ENCODE measurements at regions not wholly inside any gene's neighbourhood (a gene's known extent, or its start where the extent isn't known, plus 50 kb on each side); places are given as distances from the start of the nearest gene placed in this dataset.
A peak's percentile ranks its signal among the peaks of the same experiment; 100 is the strongest.
"Not testable (repeated sequence)": the region's sequence is repeated elsewhere in the genome, so short reads cannot be mapped to it uniquely, and the experiment has no call there.

GRCh38 chr12:108421082-108421481 is 82.0 kb upstream of the CMKLR1 start:
- not testable (repeated sequence) for DNase-seq

GRCh38 chr12:108420421-108420820 is 81.3 kb upstream of the CMKLR1 start:
- not testable (repeated sequence) for DNase-seq

GRCh38 chr12:108419949-108420348 is 80.8 kb upstream of the CMKLR1 start:
- DNase-seq: peak; percentile 19

- peak; percentile 83 for DNase-seq
These were observed 79.2 kb upstream of the CMKLR1 start for GRCh38 chr12:108418164-108418890.

- no peak for DNase-seq
These were observed 74.9 kb upstream of the CMKLR1 start for GRCh38 chr12:108414021-108414420.

GRCh38 chr12:108410689-108411088 is 71.6 kb upstream of the CMKLR1 start:
- no peak for DNase-seq

- no peak for DNase-seq
These were observed 70.4 kb upstream of the CMKLR1 start for GRCh38 chr12:108409481-108409880.

- no peak for DNase-seq
These were observed 64.8 kb upstream of the CMKLR1 start for GRCh38 chr12:108403952-108404351.

GRCh38 chr12:108401964-108402363 is 62.9 kb upstream of the CMKLR1 start:
- no peak for DNase-seq

GRCh38 chr12:108400900-108401480 is 61.9 kb upstream of the CMKLR1 start:
- no peak for DNase-seq

- DNase-seq: no peak
These were observed 61.4 kb upstream of the CMKLR1 start for GRCh38 chr12:108400481-108400880.

GRCh38 chr12:108400056-108400455 is 60.9 kb upstream of the CMKLR1 start:
- DNase-seq: no peak

GRCh38 chr12:108399514-108399913 is 60.4 kb upstream of the CMKLR1 start:
- DNase-seq: no peak

- no peak for DNase-seq
These were observed 55.1 kb upstream of the CMKLR1 start for GRCh38 chr12:108394196-108394595.

GRCh38 chr12:108392284-108392683 is 53.2 kb upstream of the CMKLR1 start:
- DNase-seq: no peak

GRCh38 chr12:108390495-108391203 is 51.5 kb upstream of the CMKLR1 start:
- no peak for DNase-seq

GRCh38 chr12:108389544-108389943 is 50.4 kb upstream of the CMKLR1 start:
- no peak for DNase-seq
